ENCODE measurements at regions not wholly inside any gene's neighbourhood (a gene's known extent, or its start where the extent isn't known, plus 50 kb on each side); places are given as distances from the start of the nearest gene placed in this dataset.

GRCh38 chr7:45988405-45989057 is 67.5 kb upstream of the IGFBP3 start:
- Histone ChIP-seq H3K27ac (no peak overlapping the region), H3K36me3 (no peaks in the 10 kb centered on the region), H3K27me3 (no peaks in the 10 kb centered on the region), H3K9me3 (no peaks in the 10 kb centered on the region), H3K4me3 (no peak overlapping the region), H3K4me1 (no peaks in the 10 kb centered on the region)
- TF ChIP-seq, protein P1, sequence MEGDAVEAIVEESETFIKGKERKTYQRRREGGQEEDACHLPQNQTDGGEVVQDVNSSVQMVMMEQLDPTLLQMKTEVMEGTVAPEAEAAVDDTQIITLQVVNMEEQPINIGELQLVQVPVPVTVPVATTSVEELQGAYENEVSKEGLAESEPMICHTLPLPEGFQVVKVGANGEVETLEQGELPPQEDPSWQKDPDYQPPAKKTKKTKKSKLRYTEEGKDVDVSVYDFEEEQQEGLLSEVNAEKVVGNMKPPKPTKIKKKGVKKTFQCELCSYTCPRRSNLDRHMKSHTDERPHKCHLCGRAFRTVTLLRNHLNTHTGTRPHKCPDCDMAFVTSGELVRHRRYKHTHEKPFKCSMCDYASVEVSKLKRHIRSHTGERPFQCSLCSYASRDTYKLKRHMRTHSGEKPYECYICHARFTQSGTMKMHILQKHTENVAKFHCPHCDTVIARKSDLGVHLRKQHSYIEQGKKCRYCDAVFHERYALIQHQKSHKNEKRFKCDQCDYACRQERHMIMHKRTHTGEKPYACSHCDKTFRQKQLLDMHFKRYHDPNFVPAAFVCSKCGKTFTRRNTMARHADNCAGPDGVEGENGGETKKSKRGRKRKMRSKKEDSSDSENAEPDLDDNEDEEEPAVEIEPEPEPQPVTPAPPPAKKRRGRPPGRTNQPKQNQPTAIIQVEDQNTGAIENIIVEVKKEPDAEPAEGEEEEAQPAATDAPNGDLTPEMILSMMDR (IDR thresholded peaks at IDR 0.05) = no peak
- TF ChIP-seq POLR2AphosphoS5 (IDR thresholded peaks at IDR 0.05; ENCODE audit: insufficient read depth in 1 of 2, low read depth in 1 of 2) = no peak
- TF ChIP-seq POLR2A (IDR thresholded peaks at IDR 0.05) = no peak
- peak; percentile 55 to 69 for DNase-seq (ENCODE audit: extremely low spot score in 2 of 2)
- intact Hi-C loops (cut with DNase I) = no loop called here

- intact Hi-C loops (cut with DNase I) = no loop called here
- Histone ChIP-seq H3K27me3 (no peaks in the 10 kb centered on the region), H3K9me3 (no peaks in the 10 kb centered on the region), H3K4me3 (no peak overlapping the region), H3K27ac (no peak overlapping the region), H3K4me1 (no peaks in the 10 kb centered on the region), H3K36me3 (no peaks in the 10 kb centered on the region)
- TF ChIP-seq, protein P1 (IDR thresholded peaks at IDR 0.05) = no peak
- TF ChIP-seq POLR2A (IDR thresholded peaks at IDR 0.05) = no peak
- no peak for TF ChIP-seq POLR2AphosphoS5 (IDR thresholded peaks at IDR 0.05; ENCODE audit: insufficient read depth in 1 of 2, low read depth in 1 of 2)
- DNase-seq (ENCODE audit: extremely low spot score in 2 of 2) = peak; percentile 72 to 85
Observed at GRCh38 chr7:45987521-45988290, 66.6 kb upstream of the IGFBP3 start.

GRCh38 chr7:45986355-45987298 is 65.6 kb upstream of the IGFBP3 start:
- DNase-seq (ENCODE audit: extremely low spot score in 2 of 2) = peak; percentile 71 to 93

DNA sequence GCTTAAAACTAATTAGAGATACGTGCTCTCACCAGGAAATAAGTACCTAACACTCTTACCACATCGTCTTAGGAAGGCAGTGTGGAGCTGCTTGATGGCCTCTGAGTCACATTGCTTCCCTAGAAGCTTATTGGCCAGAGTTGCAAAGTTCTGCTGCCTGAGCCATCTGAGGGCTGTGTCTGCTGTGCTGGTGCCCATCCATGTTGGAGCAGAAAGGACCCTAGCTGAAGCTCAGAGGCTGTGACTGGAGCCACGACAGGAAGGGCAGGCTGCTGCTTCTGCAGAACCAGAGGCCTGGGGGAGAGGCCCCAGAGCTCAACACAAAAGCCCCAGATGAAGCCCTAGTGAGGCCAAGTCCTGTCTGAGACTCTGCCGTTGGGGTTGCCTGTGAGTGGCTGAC is 64.8 kb upstream of the IGFBP3 start:
- no peak overlapping the region for H3K27ac ChIP-seq
- H3K9me3 ChIP-seq = no peaks in the 10 kb centered on the region
- H3K4me1 ChIP-seq = no peaks in the 10 kb centered on the region
- no peaks in the 10 kb centered on the region for H3K27me3 ChIP-seq
- intact Hi-C loops (cut with DNase I) = no loop called here
- TF ChIP-seq POLR2AphosphoS5 (IDR thresholded peaks at IDR 0.05; ENCODE audit: insufficient read depth in 1 of 2, low read depth in 1 of 2) (no peak), POLR2A (IDR thresholded peaks at IDR 0.05) (no peak)
- TF ChIP-seq, protein P1 (IDR thresholded peaks at IDR 0.05) = no peak
- no peak overlapping the region for H3K4me3 ChIP-seq
- DNase-seq (ENCODE audit: extremely low spot score in 2 of 2) = peak in 1 of 2 donors; percentile 67
- no peaks in the 10 kb centered on the region for H3K36me3 ChIP-seq

More at GRCh38 chr7:45986355-45987298, 65.6 kb upstream of the IGFBP3 start:
- no peak for TF ChIP-seq POLR2A (IDR thresholded peaks at IDR 0.05)
- no peak overlapping the region for H3K4me3 ChIP-seq
- no peaks in the 10 kb centered on the region for H3K4me1 ChIP-seq
- no peaks in the 10 kb centered on the region for H3K27me3 ChIP-seq
- H3K36me3 ChIP-seq = no peaks in the 10 kb centered on the region
- intact Hi-C loops (cut with DNase I) = no loop called here
- no peak overlapping the region for H3K27ac ChIP-seq
- no peaks in the 10 kb centered on the region for H3K9me3 ChIP-seq
